ENCODE measurements at regions not wholly inside any gene's neighbourhood (a gene's known extent, or its start where the extent isn't known, plus 50 kb on each side); places are given as distances from the start of the nearest gene placed in this dataset.

DNA sequence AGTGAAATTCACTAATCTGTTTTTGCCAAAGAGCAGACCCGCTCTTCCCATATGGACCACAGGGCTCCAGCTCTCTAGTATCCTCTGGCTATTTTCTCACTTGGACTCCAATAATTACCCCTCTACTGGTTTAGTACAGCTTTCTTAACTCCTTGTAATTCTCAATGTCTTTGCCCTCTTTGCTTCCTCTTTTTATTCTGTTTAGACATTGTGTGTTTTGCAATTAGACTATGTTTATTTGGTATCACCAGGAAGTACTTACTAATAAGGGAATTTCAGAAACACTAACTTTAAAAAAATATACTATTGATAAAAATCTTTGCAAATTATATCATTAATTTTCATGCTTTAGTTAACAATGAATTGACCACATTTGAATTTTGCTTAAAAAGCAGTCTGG lies 111.6 kb upstream of the OBI1 start:
- no peak for DNase-seq

GRCh38 chr13:78768950-78769349 lies 110.0 kb upstream of the OBI1 start:
- no peak for DNase-seq

DNA sequence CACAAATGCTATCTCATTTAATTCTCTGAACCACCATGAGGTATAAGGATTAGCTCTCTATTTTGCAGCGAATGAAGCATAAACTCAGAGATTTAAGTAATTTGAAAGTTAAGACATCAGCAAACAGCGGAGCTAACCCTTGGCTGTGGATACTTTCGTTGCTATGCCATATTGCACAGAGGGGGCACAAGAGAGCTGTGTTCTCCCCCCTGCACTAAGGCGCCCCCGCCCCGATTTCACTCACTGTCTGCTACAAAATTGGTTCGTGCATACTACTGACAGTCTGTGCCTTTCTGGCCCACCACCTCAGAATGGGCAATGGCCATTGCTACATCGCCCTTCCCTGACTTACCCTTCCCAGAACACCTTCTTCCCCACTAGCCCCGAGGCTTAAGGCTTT lies 105.7 kb upstream of the OBI1 start:
- DNase-seq, result no peak

- no peak for DNase-seq
Measured at GRCh38 chr13:78762825-78763224, 103.9 kb upstream of the OBI1 start.

- DNase-seq, result no peak
Measured at GRCh38 chr13:78759704-78760103, 100.7 kb upstream of the OBI1 start.

- no peak for DNase-seq
Measured at GRCh38 chr13:78758549-78758948, 99.6 kb upstream of the OBI1 start.

GRCh38 chr13:78753435-78753834 lies 94.5 kb upstream of the OBI1 start:
- no peak for DNase-seq

DNA sequence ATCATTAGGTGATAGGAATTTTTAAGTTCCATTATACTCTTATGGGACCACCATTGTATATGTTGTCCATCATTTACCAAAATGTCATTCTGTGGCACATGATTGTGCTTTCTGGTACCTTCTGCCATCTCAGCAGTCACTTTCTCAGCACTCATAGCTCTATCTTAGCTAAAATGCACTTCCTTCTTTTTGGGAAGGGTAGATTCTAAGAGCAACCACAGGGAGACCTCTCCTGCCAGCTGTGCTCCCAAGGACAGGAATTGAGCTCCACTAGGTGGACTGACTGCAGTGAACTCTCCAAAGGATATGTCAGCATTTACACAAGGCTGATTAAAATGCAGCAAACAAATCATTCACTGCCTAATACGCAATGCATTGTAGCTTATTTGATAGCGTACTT lies 91.8 kb upstream of the OBI1 start:
- no peak for DNase-seq

- peak; percentile 78 for DNase-seq
Measured at GRCh38 chr13:78743973-78744372, 85.0 kb upstream of the OBI1 start.

DNA sequence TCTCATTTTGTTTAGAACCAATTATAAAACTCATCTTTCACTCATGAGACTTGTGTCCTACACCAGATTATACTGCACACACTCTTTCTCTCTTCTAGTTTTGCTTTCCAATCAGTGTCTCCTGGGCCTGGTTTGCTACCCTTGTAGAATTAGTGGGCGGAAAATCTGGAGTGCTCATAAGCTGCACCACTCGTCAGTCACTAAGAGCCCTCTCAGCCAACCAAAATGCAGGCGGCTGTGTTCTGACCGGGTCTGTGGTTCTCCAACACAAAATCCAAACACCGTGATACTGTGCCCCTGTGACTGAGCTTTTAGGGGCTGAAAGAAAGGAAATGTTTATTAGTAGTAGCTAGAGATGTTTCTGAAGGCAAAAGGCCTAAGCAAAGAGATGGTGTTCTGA lies 83.7 kb upstream of the OBI1 start:
- peak; percentile 94 for DNase-seq

DNA sequence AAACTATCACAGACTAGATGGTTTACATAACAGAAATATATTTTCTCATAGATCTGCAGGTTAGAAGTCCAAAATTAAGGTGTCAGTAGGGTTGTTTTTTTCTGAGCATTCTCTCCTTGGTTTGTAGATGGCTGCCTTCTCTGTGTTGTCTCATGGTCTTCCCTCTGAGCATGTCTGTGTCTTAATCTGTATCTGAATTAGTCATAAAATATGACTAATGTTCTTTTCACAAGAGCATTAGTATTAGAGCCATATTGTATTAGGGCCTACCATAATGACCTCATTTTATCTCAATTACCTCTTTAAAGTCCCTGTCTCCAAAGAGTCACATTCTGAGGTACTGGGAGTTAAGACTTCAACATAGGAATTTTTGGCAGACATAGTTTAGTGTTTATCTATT lies 77.2 kb upstream of the OBI1 start:
- DNase-seq, result no peak

GRCh38 chr13:78732445-78733017 lies 73.6 kb upstream of the OBI1 start:
- no peak for DNase-seq

DNA sequence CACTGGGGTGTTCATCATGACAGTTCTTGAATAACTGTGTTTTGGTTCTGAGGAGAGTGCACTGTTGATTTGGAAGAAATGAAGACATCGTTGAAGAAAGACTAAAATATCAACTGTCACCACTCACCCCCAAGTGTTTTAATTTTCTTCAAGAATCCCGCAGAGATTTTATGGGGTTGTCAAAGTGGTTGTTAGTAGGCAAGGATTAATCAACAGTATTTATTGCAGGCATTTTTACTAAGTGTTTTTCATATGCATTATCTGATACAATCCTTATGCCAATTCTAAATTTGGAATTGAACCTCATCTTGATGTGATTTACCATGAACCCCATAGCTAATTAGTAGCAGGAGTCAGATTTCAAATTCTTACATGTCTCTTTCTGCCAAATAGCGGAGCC lies 63.7 kb upstream of the OBI1 start:
- DNase-seq, result no peak

- DNase-seq, result no peak
Measured at GRCh38 chr13:78719367-78719766, 60.4 kb upstream of the OBI1 start.

GRCh38 chr13:78714717-78715116 lies 55.8 kb upstream of the OBI1 start:
- DNase-seq, result no peak

DNA sequence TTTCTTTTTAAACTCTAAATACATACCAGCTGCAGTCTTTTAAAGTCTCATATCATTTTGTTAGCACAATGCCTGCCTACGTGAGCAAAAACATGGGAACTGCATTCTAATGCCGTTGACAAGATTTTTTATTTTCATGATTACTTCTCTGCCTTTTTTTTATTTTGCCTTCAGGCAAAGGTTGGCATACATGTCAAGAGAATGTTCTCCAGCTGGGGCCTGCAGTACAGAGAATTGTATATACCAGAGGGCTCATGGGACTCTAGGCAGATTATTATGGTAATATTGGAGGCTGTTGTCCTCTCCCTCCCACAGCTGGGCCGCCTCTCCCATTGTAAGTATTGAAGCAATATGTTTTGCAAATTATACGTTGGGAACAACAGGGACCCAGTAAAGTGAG lies 53.9 kb upstream of the OBI1 start:
- no peak for DNase-seq

- DNase-seq, result no peak
Measured at GRCh38 chr13:78709028-78709427, 50.1 kb upstream of the OBI1 start.

Data from DMS79 treated with DMSO at 0.1 percent for 48 hours (cell line).